IMR-90 (cell line): ENCODE measurements at regions not wholly inside any gene's neighbourhood (a gene's known extent, or its start where the extent isn't known, plus 50 kb on each side); places are given as distances from the start of the nearest gene placed in this dataset.

Experiments used
- ATAC-seq: fragments of 200-7000 bp; cut with Tn5 transposase; 2 replicates; pipeline ENCODE4 v1.9.1; 2020; ENCODE audit warnings: low read depth, mild to moderate bottlenecking, moderate library complexity
- BruUV-seq: library from RNA; stranded (reverse); fragments of 400-500 nt; replicated peaks from 2 replicates; lab custom pipeline; 2021; lab: Mats Ljungman, UMichigan
- CTCF ChIA-PET: fragments of 300-600 bp; formaldehyde crosslinking; extraction: SDS; loops from one replicate; lab custom pipeline; 2021; ENCODE audit warnings: antibody characterized with exemption; lab: Yijun Ruan, JAX
- POLR2A ChIA-PET: fragments of 300-600 bp; sonication (Branson Sonifier 250); formaldehyde crosslinking; loops from one replicate; lab custom pipeline; 2022; ENCODE audit warnings: antibody characterized with exemption; ENCODE audit not compliant: unreplicated experiment; lab: Charles Lee
- DNase-seq: peaks from one replicate; pipeline ENCODE4 v3.0.0; 2013
- H2AFZ ChIP-seq: replicated peaks from 2 replicates; pipeline ENCODE3; 2013; ENCODE audit warnings: low read length, mild to moderate bottlenecking; ENCODE audit not compliant: poor library complexity
- H2AK5ac ChIP-seq: 2 replicates; pipeline ENCODE4 v1.6.1; 2013; ENCODE audit warnings: low read depth, low read length, inconsistent platforms
- H2AK9ac ChIP-seq: replicated peaks from 2 replicates; pipeline ENCODE3; 2013; ENCODE audit warnings: mild to moderate bottlenecking, low read depth, low read length, moderate library complexity; ENCODE audit not compliant: poor library complexity
- H2BK120ac ChIP-seq: 2 replicates; pipeline ENCODE4 v1.6.1; 2013; ENCODE audit warnings: low read depth, low read length, inconsistent platforms
- H2BK15ac ChIP-seq: 3 replicates; pipeline ENCODE4 v1.6.1; 2013; ENCODE audit warnings: low read depth, low read length, inconsistent platforms
- H2BK20ac ChIP-seq: 2 replicates; pipeline ENCODE4 v1.6.1; 2013; ENCODE audit warnings: low read depth, mild to moderate bottlenecking, inconsistent platforms, low read length, moderate library complexity
- H2BK5ac ChIP-seq: 2 replicates; pipeline ENCODE4 v1.6.1; 2013; ENCODE audit warnings: mild to moderate bottlenecking, low read depth, low read length, inconsistent platforms; ENCODE audit not compliant: poor library complexity, severe bottlenecking
- H3K14ac ChIP-seq: replicated peaks from 2 replicates; pipeline ENCODE4 v1.6.1; 2013; ENCODE audit warnings: low read depth, low read length, inconsistent platforms
- H3K18ac ChIP-seq: 2 replicates; pipeline ENCODE4 v1.6.1; 2013; ENCODE audit warnings: low read depth, low read length, control low read depth
- H3K23ac ChIP-seq: 2 replicates; pipeline ENCODE4 v1.6.1; 2013; ENCODE audit warnings: low read depth, low read length, inconsistent platforms
- H3K27ac ChIP-seq: 2 replicates; pipeline ENCODE4 v1.5.1; 2013; ENCODE audit warnings: mild to moderate bottlenecking, control low read depth, low read length; ENCODE audit not compliant: insufficient read depth
- H3K27me3 ChIP-seq: 2 replicates; pipeline ENCODE4 v1.6.1; 2013; ENCODE audit warnings: low read length; ENCODE audit not compliant: control insufficient read depth, insufficient read depth
- H3K36me3 ChIP-seq: 2 replicates; pipeline ENCODE4 v1.6.1; 2013; ENCODE audit warnings: low read length, mixed read lengths; ENCODE audit not compliant: control insufficient read depth, insufficient read depth
- H3K4ac ChIP-seq: 2 replicates; pipeline ENCODE4 v1.6.1; 2013; ENCODE audit warnings: low read depth, low read length, inconsistent platforms
- H3K4me1 ChIP-seq: 2 replicates; pipeline ENCODE4 v1.6.1; 2013; ENCODE audit warnings: low read length, mixed read lengths; ENCODE audit not compliant: control insufficient read depth, insufficient read depth
- H3K4me2 ChIP-seq: 2 replicates; pipeline ENCODE4 v1.6.1; 2013; ENCODE audit warnings: low read depth, mild to moderate bottlenecking, control low read depth, low read length, moderate library complexity
- H3K4me3 ChIP-seq: 2 replicates; pipeline ENCODE4 v1.5.1; 2013; ENCODE audit warnings: low read depth, mild to moderate bottlenecking, control low read depth, low read length, moderate library complexity; ENCODE audit not compliant: insufficient read depth
- H3K56ac ChIP-seq: 2 replicates; pipeline ENCODE4 v1.6.1; 2013; ENCODE audit warnings: low read length, inconsistent platforms; ENCODE audit not compliant: insufficient read depth; ENCODE audit errors: extremely low read depth
- H3K79me1 ChIP-seq, 2 experiments: 2 replicates each; pipeline ENCODE4 v1.6.1; 2013; ENCODE audit warnings: low read length in 2 of 2, inconsistent platforms in 1 of 2, low read depth in 1 of 2
- H3K9ac ChIP-seq: 2 replicates; pipeline ENCODE4 v1.6.1; 2013; ENCODE audit warnings: low read depth, low read length, control low read depth
- H3K9me1 ChIP-seq: 2 replicates; pipeline ENCODE4 v1.6.1; 2013; ENCODE audit warnings: low read length, inconsistent platforms; ENCODE audit not compliant: insufficient read depth
- H3K9me3 ChIP-seq: 2 replicates; pipeline ENCODE4 v1.6.1; 2013; ENCODE audit warnings: low read length; ENCODE audit not compliant: control insufficient read depth, insufficient read depth
- H4K20me1 ChIP-seq: 2 replicates; pipeline ENCODE4 v1.6.1; 2013; ENCODE audit warnings: low read length, inconsistent platforms; ENCODE audit not compliant: insufficient read depth
- H4K5ac ChIP-seq: 2 replicates; pipeline ENCODE4 v1.6.1; 2013; ENCODE audit warnings: mild to moderate bottlenecking, low read depth, low read length, control low read depth
- H4K8ac ChIP-seq, 2 experiments: 2 replicates each; pipeline ENCODE4 v1.6.1; 2013; ENCODE audit warnings: low read depth in 2 of 2, low read length in 2 of 2, control low read depth in 1 of 2, inconsistent platforms in 1 of 2
- H4K91ac ChIP-seq: 2 replicates; pipeline ENCODE4 v1.6.1; 2013; ENCODE audit warnings: low read depth, low read length, inconsistent platforms; ENCODE audit not compliant: insufficient read depth
- CEBPB ChIP-seq: IDR thresholded peaks from 2 replicates; pipeline ENCODE4 v1.6.1; 2012; ENCODE audit warnings: low read depth, low read length, improper control_type of control experiment
- CHD1 ChIP-seq: IDR thresholded peaks from 2 replicates; pipeline ENCODE4 v1.6.1; 2012; ENCODE audit warnings: low read depth, low read length, improper control_type of control experiment
- FOS ChIP-seq: fragments of 150-350 bp; IDR thresholded peaks from 2 replicates; pipeline ENCODE4 v1.6.1; 2016; ENCODE audit warnings: low read depth, low read length
- MAFK ChIP-seq: IDR thresholded peaks from 2 replicates; pipeline ENCODE4 v1.6.1; 2012; ENCODE audit warnings: low read depth, low read length, improper control_type of control experiment
- MAZ ChIP-seq: IDR thresholded peaks from 2 replicates; pipeline ENCODE4 v1.6.1; 2012; ENCODE audit warnings: low read depth, mild to moderate bottlenecking, low read length, improper control_type of control experiment, moderate library complexity, borderline replicate concordance
- MXI1 ChIP-seq: IDR thresholded peaks from 2 replicates; pipeline ENCODE4 v1.6.1; 2012; ENCODE audit warnings: low read depth, mild to moderate bottlenecking, low read length, moderate library complexity, borderline replicate concordance
- NFE2L2 ChIP-seq: fragments of 150-350 bp; IDR thresholded peaks from 2 replicates; pipeline ENCODE4 v1.6.1; 2016; ENCODE audit warnings: low read depth, mild to moderate bottlenecking, low read length
- POLR2A ChIP-seq: IDR thresholded peaks from 2 replicates; pipeline ENCODE4 v1.6.1; 2012; ENCODE audit warnings: mild to moderate bottlenecking, low read depth, low read length
- RCOR1 ChIP-seq: IDR thresholded peaks from 2 replicates; pipeline ENCODE4 v1.6.1; 2012; ENCODE audit warnings: mild to moderate bottlenecking, low read length, improper control_type of control experiment; ENCODE audit not compliant: insufficient replicate concordance
- RFX5 ChIP-seq: IDR thresholded peaks from 2 replicates; pipeline ENCODE4 v1.8.0; 2012; ENCODE audit warnings: low read depth, mild to moderate bottlenecking, low read length, moderate library complexity
- SMC3 ChIP-seq: fragments of 150-350 bp; IDR thresholded peaks from 2 replicates; pipeline ENCODE4 v1.6.1; 2016; ENCODE audit warnings: low read depth, mild to moderate bottlenecking, antibody characterized with exemption, low read length, moderate library complexity
- USF2 ChIP-seq: fragments of 150-350 bp; IDR thresholded peaks from 2 replicates; pipeline ENCODE4 v1.6.1; 2017; ENCODE audit warnings: mild to moderate bottlenecking, antibody characterized with exemption, low read length, low read depth
- WGBS, 2 experiments: methylation state at CpG; one replicate each; pipeline versions ENCODE4 v1.1.5 to v1.1.7; 2013; ENCODE audit warnings: missing lambda C conversion rate in 2 of 2; ENCODE audit not compliant: insufficient read length in 1 of 2; ENCODE audit errors: extremely low coverage in 2 of 2; 5-methylcytosine and 5-hydroxymethylcytosine counted together
- dilution Hi-C: fragments of 300-500 bp; cut with HindIII; formaldehyde crosslinking; loops from one replicate; pipeline ENCODE4 v1.14.3; 2018; ENCODE audit warnings: low sequenced_read_pairs; ENCODE audit not compliant: unreplicated experiment
- in situ Hi-C: fragments of 300-500 bp; cut with MboI; formaldehyde crosslinking; loops from 3 replicates; pipeline ENCODE4 v1.14.3; 2019; ENCODE audit warnings: low sequenced_read_pairs, inconsistent platforms, mixed read lengths
- intact Hi-C: fragments of 100-400 bp; cut with micrococcal nuclease; formaldehyde crosslinking; loops from 2 replicates; pipeline ENCODE4 v1.10.0; 2022
- TF ChIP-seq, protein P1 (sequence below): conservative IDR thresholded peaks from 2 replicates; pipeline ENCODE4 v1.5.1; 2012; ENCODE audit warnings: mild to moderate bottlenecking, low read depth, low read length, improper control_type of control experiment

DNA sequence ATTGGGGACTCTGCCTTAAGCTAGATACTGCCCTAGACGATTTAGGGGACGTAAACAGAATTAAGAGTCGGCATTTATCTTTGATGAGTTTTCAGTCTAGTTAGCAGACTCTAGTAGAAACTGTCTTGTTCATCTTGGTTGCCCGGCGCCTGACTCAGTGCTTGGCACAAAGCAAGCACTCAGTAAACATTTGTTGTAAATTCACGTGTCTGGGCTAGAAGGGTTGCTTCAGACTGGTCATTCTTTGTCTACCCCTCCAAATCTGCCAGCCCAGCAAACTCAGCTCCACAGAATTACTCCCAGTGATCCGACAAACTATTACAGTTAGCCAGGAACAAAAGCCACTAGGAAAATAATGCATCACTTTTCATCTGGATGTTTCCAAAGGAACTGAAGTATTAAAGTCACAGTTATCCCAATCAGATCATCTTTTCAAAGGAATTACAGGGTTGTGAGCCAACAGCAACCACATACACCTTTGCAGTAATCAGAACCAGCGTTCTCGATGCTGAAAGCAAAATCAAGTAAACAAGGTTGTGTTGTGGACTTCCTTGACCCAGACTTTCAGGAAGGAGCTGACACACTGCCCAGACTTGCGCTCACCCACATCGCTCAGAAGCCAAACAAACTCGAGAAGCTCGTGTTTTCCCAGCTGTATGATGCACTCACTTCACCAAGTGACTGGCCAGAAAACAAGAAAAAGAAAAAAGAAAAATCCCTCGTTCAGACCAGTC is 66.5 kb upstream of the GADD45A start (continued):
- TF ChIP-seq RCOR1 (peak; percentile 16), MXI1 (0 out of 2 replicates have a peak, but pooled peaks have one; percentile 38), FOS (peak; percentile 38; the same call in 1 of the 2 replicates)

- ATAC-seq (no peak; the same call in 1 of the 2 replicates), DNase-seq (no peak)
- Histone ChIP-seq H4K20me1 (no peaks in the 10 kb centered on the region), H3K9me3 (no peaks in the 10 kb centered on the region), H2AFZ (no peak overlapping the region), H3K23ac (peak overlapping the region; percentile 35; the same call in 1 of the 2 replicates), H2AK9ac (no peak overlapping the region), H4K8ac (no peak overlapping the region), H4K5ac (no peak overlapping the region), H2BK5ac (no peak overlapping the region), H2BK15ac (no peak overlapping the region), H2AK5ac (no peak overlapping the region), H3K9ac (no peak overlapping the region), H3K9me1 (no peaks in the 10 kb centered on the region), H3K4me3 (no peak overlapping the region), H3K56ac (no peak overlapping the region), H3K4me1 (peaks cover 6% of the 10 kb centered on the region), H3K14ac (peak overlapping the region; percentile 38), H4K91ac (no peak overlapping the region), H3K4ac (no peak overlapping the region), H3K18ac (peak overlapping the region; percentile 14; the same call in 1 of the 2 replicates), H3K36me3 (no peaks in the 10 kb centered on the region), H3K27ac (no peak overlapping the region), H3K79me1 (no peaks in the 10 kb centered on the region), H3K27me3 (no peaks in the 10 kb centered on the region), H2BK120ac (peak overlapping the region; percentile 16; the same call in 1 of the 2 replicates), H3K4me2 (peak overlapping the region; percentile 73; the same call in 1 of the 2 replicates), H2BK20ac (no peak overlapping the region; the same call in 1 of the 2 replicates)
- intact Hi-C loops (loop anchor here (5.0 kb wide), 1 partner anchor 42 kb away; no protein-coding TSS in a partner anchor), dilution Hi-C loops (no loop called here), in situ Hi-C loops (no loop called here)
- POLR2A ChIA-PET: interaction anchor here (0.6 to 1.1 kb wide), 3 partner anchors 10 to 67 kb away, joined by 3 to 7 read pairs (median 4); partner anchors contain the start of gene GADD45A
- CTCF ChIA-PET: interaction anchor here (0.6 to 1.3 kb wide), 3 partner anchors 42 to 83 kb away, joined by 3 to 4 read pairs (median 3); no protein-coding TSS in a partner anchor
- no TSS peak for BruUV-seq
- 43% methylated on average over 1 of the region's 2 CpGs; no CpG with 5 or more reads in 1 of the 2 experiments for WGBS, 2 experiments
- TF ChIP-seq RCOR1 (no peak), MXI1 (no peak), MAFK (no peak), CEBPB (no peak), FOS (no peak), POLR2A (no peak), SMC3 (no peak), NFE2L2 (no peak), RFX5 (no peak), MAZ (no peak), USF2 (no peak), CHD1 (no peak)
- TF ChIP-seq, protein P1, sequence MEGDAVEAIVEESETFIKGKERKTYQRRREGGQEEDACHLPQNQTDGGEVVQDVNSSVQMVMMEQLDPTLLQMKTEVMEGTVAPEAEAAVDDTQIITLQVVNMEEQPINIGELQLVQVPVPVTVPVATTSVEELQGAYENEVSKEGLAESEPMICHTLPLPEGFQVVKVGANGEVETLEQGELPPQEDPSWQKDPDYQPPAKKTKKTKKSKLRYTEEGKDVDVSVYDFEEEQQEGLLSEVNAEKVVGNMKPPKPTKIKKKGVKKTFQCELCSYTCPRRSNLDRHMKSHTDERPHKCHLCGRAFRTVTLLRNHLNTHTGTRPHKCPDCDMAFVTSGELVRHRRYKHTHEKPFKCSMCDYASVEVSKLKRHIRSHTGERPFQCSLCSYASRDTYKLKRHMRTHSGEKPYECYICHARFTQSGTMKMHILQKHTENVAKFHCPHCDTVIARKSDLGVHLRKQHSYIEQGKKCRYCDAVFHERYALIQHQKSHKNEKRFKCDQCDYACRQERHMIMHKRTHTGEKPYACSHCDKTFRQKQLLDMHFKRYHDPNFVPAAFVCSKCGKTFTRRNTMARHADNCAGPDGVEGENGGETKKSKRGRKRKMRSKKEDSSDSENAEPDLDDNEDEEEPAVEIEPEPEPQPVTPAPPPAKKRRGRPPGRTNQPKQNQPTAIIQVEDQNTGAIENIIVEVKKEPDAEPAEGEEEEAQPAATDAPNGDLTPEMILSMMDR: no peak
These were observed 65.9 kb upstream of the GADD45A start for GRCh38 chr1:67619080-67619479.
